Lung (tissue), 11 donors: ENCODE measurements at regions not wholly inside any gene's neighbourhood (a gene's known extent, or its start where the extent isn't known, plus 50 kb on each side); places are given as distances from the start of the nearest gene placed in this dataset.
A peak's percentile ranks its signal among the peaks of the same experiment; 100 is the strongest.

Experiments used
- ATAC-seq: fragments of 200-7000 bp; cut with Tn5 transposase; one replicate; pipeline ENCODE4 v1.9.1; 2020; ENCODE audit warnings: moderate number of reproducible peaks; ENCODE audit not compliant: insufficient read depth, low FRiP score
- DNase-seq, 3 donors: peaks; one replicate each; pipeline ENCODE4 v3.0.0-alpha.2; 2013 to 2017
- H3K27ac ChIP-seq, 2 donors: one replicate each; pipeline ENCODE4 v1.5.1; 2013; ENCODE audit warnings: mild to moderate bottlenecking in 2 of 2, moderate library complexity in 2 of 2, control low read depth in 1 of 2, inconsistent platforms in 1 of 2, low read depth in 1 of 2, low read length in 1 of 2
- H3K27me3 ChIP-seq, 3 donors: one replicate each; pipeline ENCODE4 v1.5.1; 2013; ENCODE audit warnings: low read length in 2 of 3; ENCODE audit not compliant: control insufficient read depth in 3 of 3, insufficient read depth in 3 of 3
- H3K36me3 ChIP-seq, 4 donors: one replicate each; pipeline ENCODE4 v1.5.1; 2013; ENCODE audit warnings: low read length in 4 of 4, mild to moderate bottlenecking in 1 of 4, moderate library complexity in 1 of 4; ENCODE audit not compliant: control insufficient read depth in 4 of 4, insufficient read depth in 4 of 4
- H3K4me1 ChIP-seq, 5 donors: one replicate each; pipeline ENCODE4 v1.5.1; 2013; ENCODE audit warnings: low read length in 5 of 5, mild to moderate bottlenecking in 2 of 5, moderate library complexity in 1 of 5; ENCODE audit not compliant: control insufficient read depth in 5 of 5, insufficient read depth in 5 of 5
- H3K4me3 ChIP-seq: one replicate; pipeline ENCODE4 v1.5.1; 2013; ENCODE audit warnings: mild to moderate bottlenecking, control low read depth, moderate library complexity
- H3K9ac ChIP-seq, 2 donors: one replicate each; pipeline ENCODE4 v1.5.1; 2013; ENCODE audit warnings: low read length in 2 of 2, control low read depth in 1 of 2; ENCODE audit not compliant: insufficient read depth in 1 of 2
- H3K9me3 ChIP-seq, 4 donors: one replicate each; pipeline ENCODE4 v1.5.1; 2013; ENCODE audit warnings: low read length in 3 of 4, mild to moderate bottlenecking in 1 of 4, moderate library complexity in 1 of 4; ENCODE audit not compliant: control insufficient read depth in 4 of 4, insufficient read depth in 3 of 4
- CTCF ChIP-seq: IDR thresholded peaks from 2 replicates; pipeline ENCODE4 v1.5.1; 2012; ENCODE audit warnings: mild to moderate bottlenecking; ENCODE audit errors: control extremely low read depth, extremely low read depth
- WGBS, 2 donors: extraction: QIAGEN DNeasy Blood & Tissue Kit; methylation state at CpG; one replicate each; pipeline ENCODE4 v1.1.7; 2013; 5-methylcytosine and 5-hydroxymethylcytosine counted together
- donor health status: control.
- donor health status: control.
- donor health status: Bipolar disorder and iron deficiency.
- donor health status: healthy.
- donor health status: DM: yes; HTN: yes; CAD: no.

- TF ChIP-seq CTCF, result no peak
- Histone ChIP-seq H3K4me1 (peaks cover 0 to 2% (median 0%) of the 10 kb centered on the region in 5 donors), H3K27me3 (no peaks in the 10 kb centered on the region), H3K27ac (no peak overlapping the region), H3K36me3 (no peaks in the 10 kb centered on the region), H3K4me3 (no peak overlapping the region), H3K9ac (no peak overlapping the region), H3K9me3 (no peaks in the 10 kb centered on the region)
- no peak for DNase-seq
- 100% methylated on average over 1 of the region's 1 CpG for WGBS, 2 donors
- no peak for ATAC-seq
Observed at GRCh38 chr18:45213040-45213333, 402.3 kb upstream of the SLC14A2 start.

DNA sequence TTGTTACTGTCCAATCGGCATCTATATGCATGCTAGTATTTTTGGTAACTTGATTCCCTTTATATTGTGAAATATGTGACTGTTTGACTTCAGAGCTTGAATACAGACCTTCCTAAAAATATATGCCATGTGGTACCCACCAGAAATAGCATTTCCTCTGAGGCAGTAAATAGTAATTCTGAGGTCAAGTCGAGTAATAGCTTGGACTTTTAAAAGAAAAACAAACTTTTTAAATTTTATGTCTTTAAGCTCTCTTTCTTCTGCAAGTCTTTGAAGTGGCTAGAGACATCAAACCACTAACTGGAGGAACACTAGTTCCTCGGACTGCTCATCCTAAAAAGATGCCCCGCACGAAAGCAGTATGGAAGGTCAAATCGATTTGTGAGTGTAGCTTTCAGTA, 396.8 kb upstream of the SLC14A2 start:
- no peak overlapping the region for H3K4me3 ChIP-seq
- peaks cover 0 to 3% (median 0%) of the 10 kb centered on the region in 5 donors for H3K4me1 ChIP-seq
- ATAC-seq (no peak), DNase-seq (no peak)
- H3K27ac ChIP-seq, result no peak overlapping the region
- H3K9me3 ChIP-seq, result no peaks in the 10 kb centered on the region
- no peaks in the 10 kb centered on the region for H3K36me3 ChIP-seq
- no peak overlapping the region for H3K9ac ChIP-seq
- 78 to 79% methylated on average over 6 of the region's 6 CpGs for WGBS, 2 donors
- no peak for TF ChIP-seq CTCF
- no peaks in the 10 kb centered on the region for H3K27me3 ChIP-seq

DNA sequence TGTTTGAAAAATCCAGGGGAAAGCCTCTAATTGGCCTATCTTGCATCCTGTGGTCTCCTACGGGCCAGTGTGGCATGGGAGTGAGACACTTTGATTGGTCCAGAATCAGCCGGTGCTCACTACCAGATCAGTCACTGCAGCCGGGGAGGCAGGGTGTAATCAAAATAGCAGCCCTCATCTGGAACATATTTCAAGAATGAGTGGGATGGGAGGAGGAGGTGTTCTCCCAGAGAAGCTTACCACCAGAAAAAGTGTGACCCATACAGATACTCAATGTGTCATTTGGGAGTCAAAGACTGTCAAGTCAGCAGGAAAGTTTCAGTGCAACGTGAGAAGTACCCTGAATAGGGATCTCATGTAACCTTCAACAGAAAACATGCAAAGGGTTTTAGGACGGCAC, 393.9 kb upstream of the SLC14A2 start:
- H3K9me3 ChIP-seq, result peaks cover 0 to 4% (median 0%) of the 10 kb centered on the region in 4 donors
- ATAC-seq, result no peak
- WGBS, 2 donors, result 85 to 89% methylated on average over 5 of the region's 5 CpGs
- no peak overlapping the region for H3K27ac ChIP-seq
- H3K9ac ChIP-seq, result no peak overlapping the region
- no peaks in the 10 kb centered on the region for H3K36me3 ChIP-seq
- peaks cover 0 to 3% (median 0%) of the 10 kb centered on the region in 5 donors for H3K4me1 ChIP-seq
- H3K4me3 ChIP-seq, result no peak overlapping the region
- DNase-seq, result no peak
- no peak for TF ChIP-seq CTCF
- H3K27me3 ChIP-seq, result no peaks in the 10 kb centered on the region

GRCh38 chr18:45222180-45222579, 393.1 kb upstream of the SLC14A2 start:
- Histone ChIP-seq H3K9me3 (peaks cover 0 to 4% (median 0%) of the 10 kb centered on the region in 4 donors), H3K4me3 (no peak overlapping the region), H3K36me3 (no peaks in the 10 kb centered on the region), H3K27me3 (no peaks in the 10 kb centered on the region), H3K9ac (no peak overlapping the region), H3K4me1 (peaks cover 0 to 3% (median 0%) of the 10 kb centered on the region in 5 donors), H3K27ac (no peak overlapping the region)
- 64 to 71% methylated on average over 3 of the region's 3 CpGs for WGBS, 2 donors
- ATAC-seq (no peak), DNase-seq (peak in 2 of 3 donors; percentile 61 to 71)
- TF ChIP-seq CTCF, result no peak
